SK-N-SH treated with all-trans-retinoic acid at 6 μM for 48 hours (cell line): ENCODE measurements at regions not wholly inside any gene's neighbourhood (a gene's known extent, or its start where the extent isn't known, plus 50 kb on each side); places are given as distances from the start of the nearest gene placed in this dataset.

Experiments used
- SNAI2 ChIP-seq: fragments of 250-450 bp; sonication (Bioruptor Pico); IDR thresholded peaks from 2 replicates; pipeline ENCODE4 v1.5.0; 2020; ENCODE audit warnings: mild to moderate bottlenecking, moderate library complexity
- ZNF70 ChIP-seq: fragments of 450-650 bp; formaldehyde crosslinking; IDR thresholded peaks from 2 replicates; pipeline ENCODE4 v1.5.0; 2020; ENCODE audit warnings: mild to moderate bottlenecking, moderate library complexity

- no peak for TF ChIP-seq ZNF70 (CRISPR knock-in tag)
- TF ChIP-seq SNAI2 (CRISPR knock-in tag) = no peak
These were observed 429.2 kb downstream of the TNS1 start for GRCh38 chr2:217573571-217573970.
